GM18858 (cell line): ENCODE measurements at regions not wholly inside any gene's neighbourhood (a gene's known extent, or its start where the extent isn't known, plus 50 kb on each side); places are given as distances from the start of the nearest gene placed in this dataset.
"Not testable (repeated sequence)": the region's sequence is repeated elsewhere in the genome, so short reads cannot be mapped to it uniquely, and the experiment has no call there.

Source experiments
- ATAC-seq: cut with Tn5 transposase; IDR thresholded peaks from one replicate; pipeline ENCODE4 v1.9.1; 2021; ENCODE audit not compliant: unreplicated experiment

GRCh38 chr5:57398413-57399093 is 84.1 kb downstream of the ACTBL2 start:
- ATAC-seq: no peak

GRCh38 chr5:57396701-57397100 is 85.9 kb downstream of the ACTBL2 start:
- no peak for ATAC-seq

DNA sequence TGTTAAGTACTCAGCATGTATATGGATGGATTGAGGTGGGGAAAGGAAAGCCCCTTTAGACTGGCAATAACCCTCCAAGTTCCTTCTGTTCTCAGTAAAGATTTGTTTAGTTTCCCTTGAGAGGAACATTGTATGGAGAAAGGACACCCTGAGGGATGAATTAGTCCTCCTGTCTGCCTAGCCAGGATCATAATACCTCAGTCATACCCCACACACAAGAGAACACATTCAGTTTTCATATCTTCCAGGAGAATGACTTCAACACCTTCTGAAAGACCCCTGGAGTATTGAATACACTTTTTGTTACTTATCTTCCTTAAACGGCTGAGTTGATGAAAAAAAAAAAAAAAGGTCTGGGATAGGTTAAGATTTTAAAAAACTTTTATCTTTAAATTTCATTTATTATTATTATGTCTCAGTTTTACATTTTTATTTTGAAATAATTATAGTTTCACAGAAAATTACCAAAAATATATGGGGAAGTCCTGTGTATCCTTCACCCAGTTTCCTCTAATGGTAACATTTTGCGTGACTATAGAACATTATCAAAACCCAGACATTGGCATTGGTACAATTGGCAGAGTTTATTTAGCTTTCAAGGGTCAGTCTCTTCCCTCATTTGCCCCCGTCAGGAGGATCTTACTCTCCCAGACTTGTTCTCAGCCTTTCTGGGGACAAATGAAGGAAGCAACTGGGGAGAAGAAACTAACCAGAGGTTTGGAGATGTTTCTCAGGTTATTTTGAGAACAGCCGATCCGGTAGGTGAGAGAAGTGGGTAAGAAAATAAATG is 88.0 kb downstream of the ACTBL2 start:
- ATAC-seq: no peak

DNA sequence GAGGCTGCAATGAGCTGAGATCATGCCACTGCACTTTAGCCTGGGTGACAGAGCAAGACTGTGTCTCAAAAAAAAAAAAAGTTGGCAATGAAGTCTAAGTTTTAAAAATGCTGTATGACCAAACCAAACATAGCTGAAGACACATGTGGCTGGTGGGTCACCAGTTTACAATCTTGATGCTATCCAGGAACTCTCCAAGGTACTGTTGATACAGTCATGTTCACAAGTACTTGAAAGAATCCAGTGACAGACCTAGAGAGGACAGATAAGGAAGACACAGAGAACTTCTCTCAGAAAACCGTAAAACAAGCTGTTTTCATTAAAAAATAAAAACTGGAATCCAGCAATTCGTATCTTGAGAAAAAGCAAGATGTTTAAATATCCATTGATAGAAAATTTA is 95.7 kb downstream of the ACTBL2 start:
- no peak for ATAC-seq

DNA sequence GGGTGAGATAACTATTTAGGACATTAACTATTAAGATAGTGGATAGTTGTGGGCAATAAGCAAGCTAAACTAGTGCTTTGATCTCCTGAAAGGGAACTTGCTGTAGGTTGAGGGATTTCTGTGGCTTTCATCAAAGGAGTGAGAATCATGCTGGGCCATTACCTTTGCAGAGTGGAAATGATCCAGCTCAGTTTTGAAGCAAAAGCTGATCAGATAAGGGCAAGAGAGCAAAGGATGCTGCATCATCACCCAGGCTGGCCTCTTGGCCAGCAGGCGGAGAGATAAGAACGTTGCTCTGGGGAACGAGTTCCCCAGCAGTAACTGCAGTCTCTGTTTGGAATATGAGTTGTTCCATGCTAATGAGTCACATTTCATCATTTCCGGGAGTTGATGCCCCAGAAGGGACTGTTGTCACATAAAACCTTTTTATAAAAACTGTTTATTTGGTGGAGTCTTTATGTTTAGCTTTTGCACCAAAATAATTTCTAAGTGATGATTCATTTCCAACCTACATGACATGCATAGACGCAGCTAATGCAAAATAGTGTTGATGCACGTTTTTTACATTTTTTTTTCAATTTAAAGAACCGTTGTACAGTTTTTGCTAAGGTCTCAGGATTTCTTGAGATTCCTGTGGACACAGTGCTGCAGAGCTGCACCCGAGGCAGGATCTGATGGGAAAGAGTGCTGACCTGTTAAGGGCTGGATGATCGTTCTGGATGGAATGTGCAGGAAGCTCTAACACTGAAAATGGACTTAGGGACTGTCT is 99.3 kb downstream of the ACTBL2 start:
- no peak for ATAC-seq

DNA sequence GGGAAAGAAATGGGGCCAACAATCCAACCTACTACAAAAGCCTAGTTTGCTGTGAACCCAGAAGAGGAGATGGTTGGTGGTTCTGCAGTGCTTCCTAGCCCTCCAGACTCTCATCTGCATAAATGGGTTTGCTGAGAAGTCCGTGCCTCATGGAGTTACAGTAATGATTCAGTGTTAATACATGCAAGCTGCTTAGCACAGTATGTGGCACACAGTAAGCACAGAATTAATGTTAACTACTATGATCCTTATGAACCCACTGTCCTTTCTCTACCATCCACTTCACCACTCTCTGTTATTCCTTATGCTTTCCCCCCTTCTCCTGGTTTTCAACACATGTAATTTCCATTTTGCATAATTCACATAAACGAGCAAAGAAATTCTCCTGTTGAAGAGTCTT is 100.0 kb downstream of the ACTBL2 start:
- no peak for ATAC-seq

DNA sequence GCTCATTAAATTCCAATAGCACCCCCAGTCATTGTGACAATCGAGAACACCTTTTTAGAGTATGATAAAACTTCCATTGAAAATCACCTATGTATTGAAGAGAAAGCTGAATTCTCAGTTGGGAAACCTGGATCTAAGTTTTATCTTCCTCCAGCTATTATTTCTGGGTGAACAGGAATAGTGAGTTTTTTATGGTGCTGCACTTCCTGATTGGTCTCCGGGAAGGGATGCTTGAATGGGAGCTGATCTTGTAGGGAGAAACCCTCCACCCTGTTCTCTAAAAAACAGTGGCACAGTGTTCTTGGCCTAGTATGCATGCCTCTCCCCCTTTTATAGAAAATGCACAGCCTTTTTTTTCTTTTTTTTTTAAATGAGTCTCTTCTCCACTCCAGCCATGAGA is 112.2 kb downstream of the ACTBL2 start:
- ATAC-seq: no peak

DNA sequence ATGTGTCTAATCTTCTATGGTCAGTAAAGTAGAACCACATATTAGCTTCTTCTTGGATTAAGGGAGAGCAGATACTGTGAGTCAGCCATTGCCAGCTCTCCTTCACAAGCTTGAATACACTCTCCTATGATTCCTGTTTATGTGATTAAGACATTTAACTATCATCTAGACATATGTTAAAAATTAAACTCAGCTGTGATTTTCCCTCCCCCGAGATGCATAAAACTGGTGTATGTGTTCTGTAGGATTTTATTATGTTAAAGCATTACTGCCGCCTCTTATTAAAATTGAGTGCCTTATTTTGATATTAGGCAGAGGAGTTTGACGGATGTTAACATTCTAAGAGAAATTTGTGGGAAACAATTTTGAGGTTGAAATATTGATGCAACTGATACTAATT is 114.6 kb downstream of the ACTBL2 start:
- ATAC-seq: no peak

DNA sequence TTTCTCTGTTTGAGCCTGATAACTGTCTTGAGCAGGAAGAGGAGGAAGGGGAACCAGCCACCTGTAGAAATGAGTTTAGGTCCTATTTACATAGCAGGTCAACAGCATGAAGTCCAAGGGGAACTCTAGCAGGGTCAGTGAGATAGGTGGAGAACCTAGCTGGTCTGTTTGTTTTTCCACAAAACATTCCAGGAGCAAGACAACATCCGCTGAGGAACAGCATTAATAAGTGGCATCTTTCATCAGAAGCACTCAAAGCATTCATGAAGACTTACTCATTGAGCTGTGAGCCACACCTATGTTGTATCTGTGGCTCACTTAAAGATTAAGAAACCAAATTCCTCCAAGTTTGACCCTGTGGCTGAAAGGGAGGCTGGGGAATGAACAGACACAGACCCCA is 115.9 kb downstream of the ACTBL2 start:
- ATAC-seq: no peak

- no peak for ATAC-seq
These were observed 119.7 kb downstream of the ACTBL2 start for GRCh38 chr5:57362951-57363350.

GRCh38 chr5:57360871-57361270 is 121.7 kb downstream of the ACTBL2 start:
- ATAC-seq: no peak

DNA sequence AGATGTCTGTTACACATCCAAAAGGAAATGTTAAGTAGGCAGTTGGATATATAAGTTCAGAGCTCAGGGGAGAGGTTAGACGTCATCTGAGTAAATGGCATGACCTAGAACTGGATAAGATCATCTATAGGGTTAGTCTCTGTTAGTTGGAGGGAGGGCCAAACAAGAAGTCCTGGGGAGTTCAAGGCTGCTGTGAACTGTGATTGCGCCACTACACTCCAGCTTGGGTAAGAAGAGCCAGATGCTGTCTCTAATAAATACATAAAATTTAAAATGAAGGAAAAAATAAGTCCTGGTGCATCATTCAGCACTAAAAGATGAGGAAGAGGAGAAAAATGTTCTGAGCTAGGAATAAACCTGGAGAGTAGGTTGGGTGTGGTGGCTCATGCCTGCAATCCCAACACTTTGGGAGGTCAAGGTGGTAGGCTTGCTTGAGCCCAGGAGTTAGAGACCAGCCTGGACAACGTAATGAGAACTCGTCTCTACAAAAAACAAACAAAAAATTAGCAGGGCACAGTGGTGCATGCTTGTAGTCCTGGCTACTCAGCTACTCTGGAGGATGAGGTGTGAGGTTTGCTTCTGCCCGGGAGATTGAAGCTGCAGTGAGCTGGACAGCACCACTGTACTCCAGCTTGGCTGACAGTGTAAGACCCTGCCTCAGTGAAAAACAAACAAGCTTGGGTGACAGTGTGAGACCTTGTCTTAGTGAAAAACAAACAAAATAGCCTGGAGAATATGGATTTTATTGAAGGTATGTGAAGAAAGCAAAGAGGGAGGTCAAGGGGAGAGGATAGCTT is 123.6 kb downstream of the ACTBL2 start:
- ATAC-seq: no peak

DNA sequence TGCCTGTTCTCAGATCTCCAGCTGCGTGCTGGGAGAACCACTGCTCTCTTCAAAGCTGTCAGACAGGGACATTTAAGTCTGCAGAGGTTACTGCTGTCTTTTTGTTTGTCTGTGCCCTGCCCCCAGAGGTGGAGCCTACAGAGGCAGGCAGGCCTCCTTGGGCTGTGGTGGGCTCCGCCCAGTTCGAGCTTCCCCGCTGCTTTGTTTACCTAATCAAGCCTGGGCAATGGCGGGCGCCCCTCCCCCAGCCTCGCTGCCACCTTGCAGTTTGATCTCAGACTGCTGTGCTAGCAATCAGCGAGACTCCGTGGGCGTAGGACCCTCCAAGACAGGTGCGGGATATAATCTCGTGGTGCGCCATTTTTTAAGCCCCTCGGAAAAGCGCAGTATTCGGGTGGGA is 125.8 kb downstream of the ACTBL2 start:
- ATAC-seq: not testable (repeated sequence)

- no peak for ATAC-seq
These were observed 133.4 kb downstream of the ACTBL2 start for GRCh38 chr5:57349214-57349613.

- ATAC-seq: no peak
These were observed 134.1 kb downstream of the ACTBL2 start for GRCh38 chr5:57348376-57349140.

- ATAC-seq: no peak
These were observed 136.3 kb downstream of the ACTBL2 start for GRCh38 chr5:57346328-57346727.

DNA sequence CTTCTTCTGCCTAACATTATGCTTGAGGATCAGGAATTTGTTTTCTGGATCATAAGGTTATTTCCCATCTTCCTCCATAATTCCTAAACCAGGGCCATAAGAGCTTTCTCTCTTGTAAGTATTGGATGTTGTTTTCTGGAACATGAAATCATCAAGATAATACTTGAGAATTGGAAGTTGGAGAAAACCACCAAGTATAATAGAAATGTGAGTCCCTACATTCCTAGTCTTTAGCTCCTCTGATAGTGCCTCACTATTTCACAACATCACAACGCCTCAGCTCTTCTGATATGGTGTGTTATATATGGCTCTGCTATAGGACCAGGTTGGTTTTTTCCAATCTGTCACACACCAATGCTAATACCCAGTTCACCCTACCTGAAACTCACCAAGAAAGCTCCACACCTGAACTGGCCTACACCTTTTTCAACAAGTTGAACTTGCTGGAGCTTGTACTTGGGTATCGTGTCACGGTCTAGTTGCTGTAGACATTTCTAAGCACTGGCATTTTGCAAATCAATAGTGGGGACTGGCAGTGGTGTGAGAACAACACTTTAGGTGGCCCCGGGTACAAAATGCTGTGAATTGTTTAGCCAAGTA is 141.1 kb downstream of the ACTBL2 start:
- ATAC-seq: no peak

GRCh38 chr5:57340681-57341080 is 141.9 kb downstream of the ACTBL2 start:
- no peak for ATAC-seq

DNA sequence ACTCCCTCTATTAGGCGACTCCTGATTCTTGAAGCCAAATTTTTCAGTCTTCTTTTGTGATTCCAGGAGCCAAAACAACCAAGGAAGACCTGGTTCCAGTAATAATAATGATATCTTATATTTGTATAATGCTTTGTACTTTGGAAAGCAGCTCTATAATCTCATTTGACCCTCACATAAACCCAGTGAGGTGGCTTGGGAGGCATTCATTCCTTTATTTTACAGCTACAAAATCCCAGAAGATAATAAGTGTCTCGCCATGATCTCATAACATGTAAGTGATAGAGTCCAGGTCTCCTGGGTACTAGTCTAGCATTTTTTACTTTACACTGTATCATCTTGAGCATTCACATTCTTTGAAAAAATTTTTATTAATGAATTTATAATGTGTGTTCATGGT is 143.1 kb downstream of the ACTBL2 start:
- no peak for ATAC-seq

GRCh38 chr5:57338868-57339340 is 143.7 kb downstream of the ACTBL2 start:
- ATAC-seq: no peak
